Astrocyte of the spinal cord (primary cell): ENCODE measurements at regions not wholly inside any gene's neighbourhood (a gene's known extent, or its start where the extent isn't known, plus 50 kb on each side); places are given as distances from the start of the nearest gene placed in this dataset.
"Not testable (repeated sequence)": the region's sequence is repeated elsewhere in the genome, so short reads cannot be mapped to it uniquely, and the experiment has no call there.

Experiments used
- DNase-seq: peaks from one replicate; pipeline ENCODE4 v3.0.0; 2011; ENCODE audit warnings: low read depth, low spot score
- H3K4me3 ChIP-seq: 2 replicates; pipeline ENCODE4 v1.5.1; 2011; ENCODE audit warnings: low read depth, mild to moderate bottlenecking, low read length, moderate library complexity
- CTCF ChIP-seq: IDR thresholded peaks from 2 replicates; pipeline ENCODE4 v1.5.1; 2012; ENCODE audit warnings: low read depth, mild to moderate bottlenecking, low read length, inconsistent platforms
- in situ Hi-C: cut with HindIII; loops from 2 replicates; pipeline ENCODE4 v1.10.0; 2017; ENCODE audit warnings: low sequenced_read_pairs

DNA sequence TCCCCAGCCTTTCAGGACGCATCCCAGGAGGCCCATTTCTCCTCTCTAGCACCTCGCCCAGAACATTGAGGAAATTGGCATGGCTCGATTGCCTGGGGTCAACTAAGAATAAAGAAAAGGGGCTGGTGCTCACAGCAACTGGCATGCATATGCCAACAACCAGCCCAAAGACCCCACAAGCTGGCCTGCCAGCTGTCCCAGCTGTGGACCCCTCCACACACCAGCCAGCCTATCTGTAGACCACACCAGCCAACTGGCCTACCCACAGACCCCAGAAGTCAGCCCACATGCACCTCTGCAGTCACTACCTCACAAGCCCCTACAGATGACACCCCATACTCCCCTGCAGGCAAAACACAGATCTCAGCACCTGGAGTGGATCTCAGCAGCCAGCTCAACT, 123.8 kb upstream of the ID2 start:
- H3K4me3 ChIP-seq: no peak overlapping the region
- TF ChIP-seq CTCF: no peak
- DNase-seq: no peak
- in situ Hi-C loops: no loop called here

DNA sequence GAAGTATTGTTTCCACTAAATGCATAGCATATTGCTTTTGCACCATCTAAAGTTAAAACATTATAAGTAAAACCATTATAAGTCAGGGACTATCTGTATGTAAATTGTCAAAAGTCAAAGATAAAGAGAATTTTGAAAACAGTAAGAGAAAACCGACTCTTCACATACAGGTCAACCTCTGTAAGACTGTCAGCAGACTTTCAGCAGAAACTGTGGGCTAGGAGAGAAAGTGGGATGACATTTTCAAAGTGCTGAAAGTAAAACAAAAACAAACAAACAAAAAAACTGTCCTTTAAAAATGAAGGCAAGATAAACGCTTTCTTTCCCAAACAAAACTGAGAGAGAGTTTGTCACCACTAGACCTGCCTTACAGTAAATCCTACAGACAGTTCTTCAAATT, 122.9 kb upstream of the ID2 start:
- in situ Hi-C loops: no loop called here
- no peak overlapping the region for H3K4me3 ChIP-seq
- no peak for DNase-seq
- TF ChIP-seq CTCF: no peak

DNA sequence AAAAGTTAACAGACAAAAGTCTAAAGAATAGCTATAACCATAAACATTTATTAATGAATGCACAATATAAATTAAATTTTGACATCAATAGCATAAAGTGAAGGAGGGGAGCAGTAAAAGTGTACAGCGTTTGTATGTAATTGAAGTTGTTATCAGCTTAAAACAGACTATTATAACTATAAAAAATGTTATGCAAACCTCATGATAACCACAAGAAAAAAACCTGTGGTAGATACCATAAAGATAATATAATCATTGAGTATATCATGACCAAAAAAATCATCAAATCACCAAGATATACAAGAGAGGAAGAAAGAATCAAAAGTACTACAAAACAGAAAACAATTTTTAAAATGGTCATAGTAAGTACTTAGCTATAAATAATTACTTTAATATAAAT, 122.1 kb upstream of the ID2 start:
- DNase-seq: no peak
- TF ChIP-seq CTCF: no peak
- in situ Hi-C loops: no loop called here
- no peak overlapping the region for H3K4me3 ChIP-seq

GRCh38 chr2:8561692-8562091, 120.2 kb upstream of the ID2 start:
- H3K4me3 ChIP-seq, in situ Hi-C loops, DNase-seq: not testable (repeated sequence)

- DNase-seq: no peak
- H3K4me3 ChIP-seq: no peak overlapping the region
- in situ Hi-C loops: no loop called here
- TF ChIP-seq CTCF: no peak
Observed at GRCh38 chr2:8563814-8564474, 117.9 kb upstream of the ID2 start.

DNA sequence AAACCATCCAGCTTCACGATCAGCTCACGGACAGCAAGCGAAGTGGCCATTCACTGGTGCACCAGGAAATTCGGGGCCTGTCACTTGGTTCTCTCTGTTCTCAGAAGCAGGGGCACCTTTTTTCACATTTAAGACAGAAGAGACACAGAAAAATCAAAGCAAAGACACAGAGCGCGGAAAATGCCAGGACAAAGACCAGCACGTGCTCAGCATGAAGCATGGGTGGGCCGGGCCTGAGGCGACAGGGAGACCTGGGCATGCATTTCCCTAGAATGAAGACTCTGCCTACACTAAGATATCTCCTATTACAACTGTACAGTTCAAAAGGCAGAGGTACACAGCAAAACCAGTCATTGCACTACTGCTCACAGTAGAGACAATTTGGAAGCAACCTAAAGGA, 117.4 kb upstream of the ID2 start:
- H3K4me3 ChIP-seq: no peak overlapping the region
- DNase-seq: no peak
- in situ Hi-C loops: no loop called here
- no peak for TF ChIP-seq CTCF

DNA sequence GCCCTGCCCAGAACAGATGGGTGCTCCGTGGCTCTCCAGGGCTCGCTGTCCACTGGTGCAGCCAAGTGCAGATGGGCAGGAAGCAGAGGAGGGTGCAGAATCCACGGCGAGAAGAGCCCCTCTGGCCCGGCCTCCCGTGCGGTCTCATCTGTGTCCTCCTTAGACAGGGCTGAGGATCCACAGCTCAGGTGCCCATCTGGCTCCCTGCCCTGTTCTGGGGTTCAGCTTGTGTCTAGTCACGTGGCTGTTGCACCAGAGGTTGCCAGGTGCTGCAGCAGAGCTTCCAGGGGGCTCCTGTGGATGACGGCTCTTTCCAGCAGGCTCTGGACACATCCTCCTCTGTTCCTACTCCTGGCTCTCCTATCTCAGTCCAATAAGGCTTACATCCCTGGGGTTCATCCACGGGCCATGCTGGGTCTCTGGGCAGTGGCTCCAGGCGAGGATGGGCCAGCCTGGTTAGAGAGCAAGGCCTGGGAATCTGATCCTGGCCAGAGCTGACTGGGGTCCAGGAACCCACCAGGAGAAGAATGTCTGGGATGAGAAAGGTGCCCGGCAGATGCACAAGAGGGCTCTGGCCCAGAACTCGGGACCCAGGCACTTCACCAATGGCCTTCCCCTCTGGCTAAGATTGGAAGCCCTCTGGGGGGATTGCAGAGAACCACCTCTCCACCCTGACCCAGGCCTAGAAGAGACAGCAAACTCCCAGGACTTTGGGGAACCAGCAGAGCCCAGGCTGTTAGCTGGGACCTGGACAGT, 116.3 kb upstream of the ID2 start:
- TF ChIP-seq CTCF: no peak
- H3K4me3 ChIP-seq: no peak overlapping the region

More for the DNA sequence above, 116.3 kb upstream of the ID2 start:
- DNase-seq: no peak
- in situ Hi-C loops: no loop called here
